CD4-positive, alpha-beta T cell (primary cell): ENCODE measurements at regions not wholly inside any gene's neighbourhood (a gene's known extent, or its start where the extent isn't known, plus 50 kb on each side); places are given as distances from the start of the nearest gene placed in this dataset.
"Not testable (repeated sequence)": the region's sequence is repeated elsewhere in the genome, so short reads cannot be mapped to it uniquely, and the experiment has no call there.

ENCODE experiments used
- ATAC-seq: fragments of 200-7000 bp; cut with Tn5 transposase; one replicate; pipeline ENCODE4 v1.10.0; 2022; ENCODE audit warnings: mild to moderate bottlenecking; ENCODE audit not compliant: poor library complexity
- CTCF ChIA-PET: fragments of 350-600 bp; sonication (Branson Sonifier 250); formaldehyde crosslinking; loops from one replicate; lab custom pipeline; 2021; ENCODE audit warnings: antibody characterized with exemption, inconsistent platforms; lab: Charles Lee
- POLR2A ChIA-PET: fragments of 350-600 bp; sonication (Branson Sonifier 250); formaldehyde crosslinking; loops from one replicate; lab custom pipeline; 2021; ENCODE audit warnings: antibody characterized with exemption, inconsistent platforms; lab: Charles Lee
- DNase-seq, 14 experiments: peaks; one replicate each; pipeline ENCODE4 v3.0.0-alpha.2; 2013 to 2020; ENCODE audit warnings: mixed read lengths in 2 of 14
- H3K27ac ChIP-seq, 2 donors: one replicate each; pipeline versions ENCODE4 v1.5.1 to v1.7.0; 2013; ENCODE audit warnings: low read length in 2 of 2, low read depth in 1 of 2, mild to moderate bottlenecking in 1 of 2
- H3K27me3 ChIP-seq, 2 experiments: 1 replicate in 1 of 2; 2 replicates in 1 of 2; pipeline versions ENCODE4 v1.6.1 to v1.7.0; 2013; ENCODE audit warnings: low read length in 2 of 2, control low read depth in 1 of 2, mild to moderate bottlenecking in 1 of 2, moderate library complexity in 1 of 2; ENCODE audit not compliant: insufficient read depth in 2 of 2, control insufficient read depth in 1 of 2
- H3K36me3 ChIP-seq: one replicate; pipeline ENCODE4 v1.6.1; 2013; ENCODE audit warnings: low read length, control low read depth; ENCODE audit not compliant: insufficient read depth
- H3K4me1 ChIP-seq: one replicate; pipeline ENCODE4 v1.6.1; 2013; ENCODE audit warnings: low read length, control low read depth; ENCODE audit not compliant: insufficient read depth
- H3K4me3 ChIP-seq: one replicate; pipeline ENCODE4 v1.5.1; 2013; ENCODE audit warnings: mild to moderate bottlenecking, low read length, moderate library complexity
- H3K9me3 ChIP-seq, 2 experiments: 1 replicate in 1 of 2; 2 replicates in 1 of 2; pipeline versions ENCODE4 v1.6.1 to v1.7.0; 2013; ENCODE audit warnings: low read length in 2 of 2, mild to moderate bottlenecking in 2 of 2, control low read depth in 1 of 2, moderate library complexity in 1 of 2; ENCODE audit not compliant: control insufficient read depth in 1 of 2, insufficient read depth in 1 of 2
- H3K27ac Mint-ChIP-seq: one replicate; pipeline ENCODE4 v1.8.0; 2020; ENCODE audit warnings: mixed read lengths
- H3K27me3 Mint-ChIP-seq: one replicate; pipeline ENCODE4 v1.8.0; 2021; ENCODE audit warnings: mixed read lengths
- H3K36me3 Mint-ChIP-seq: one replicate; pipeline ENCODE4 v1.8.0; 2021; ENCODE audit warnings: low read depth, mixed read lengths
- H3K4me1 Mint-ChIP-seq: one replicate; pipeline ENCODE4 v1.8.0; 2021; ENCODE audit warnings: low read depth, mixed read lengths
- H3K4me3 Mint-ChIP-seq: one replicate; pipeline ENCODE4 v1.8.0; 2020; ENCODE audit warnings: mild to moderate bottlenecking, mixed read lengths
- H3K9me3 Mint-ChIP-seq: one replicate; pipeline ENCODE4 v1.8.0; 2020; ENCODE audit warnings: mixed read lengths
- intact Hi-C, 2 experiments: fragments of 100-400 bp; cut with DNase I in 1 of 2; cut with micrococcal nuclease in 1 of 2; formaldehyde crosslinking; loops; one replicate each; pipeline versions ENCODE4 v1.15.1 to v1.9.0; 2023 to 2025; cut with DNase I, micrococcal nuclease
- TF ChIP-seq, protein P1 (sequence below): fragments of 200-600 bp; IDR thresholded peaks from one replicate; pipeline ENCODE4 v1.8.0; 2022; ENCODE audit warnings: antibody characterized with exemption, mild to moderate bottlenecking

DNA sequence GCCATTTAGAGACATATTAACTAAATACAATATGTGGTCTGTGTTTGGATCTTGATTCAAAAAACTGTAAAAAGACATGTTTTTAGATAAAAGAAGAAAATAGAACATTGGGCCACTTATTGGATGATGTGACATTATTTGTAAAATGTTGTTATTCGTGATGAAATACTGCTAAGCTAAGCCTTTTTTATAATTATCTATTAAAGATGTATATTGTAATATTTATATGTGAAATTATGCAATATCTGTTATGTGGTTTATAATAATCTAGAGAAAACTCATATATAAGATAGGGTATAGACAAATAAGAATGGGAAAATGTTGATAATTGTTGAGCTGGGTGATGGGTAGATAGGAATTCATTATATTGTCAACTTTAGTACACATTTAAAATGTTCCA lies 82.0 kb upstream of the RGS1 start:
- H3K27me3 Mint-ChIP-seq: no peaks in the 10 kb centered on the region
- intact Hi-C loops: no loop called here
- Histone ChIP-seq H3K9me3 (no peaks in the 10 kb centered on the region), H3K27me3 (no peaks in the 10 kb centered on the region), H3K36me3 (no peaks in the 10 kb centered on the region), H3K4me3 (no peak overlapping the region), H3K4me1 (no peaks in the 10 kb centered on the region), H3K27ac (no peak overlapping the region)
- POLR2A ChIA-PET: no interaction called here
- no peak overlapping the region for H3K27ac Mint-ChIP-seq
- DNase-seq (no peak), ATAC-seq (no peak)
- TF ChIP-seq, protein P1, sequence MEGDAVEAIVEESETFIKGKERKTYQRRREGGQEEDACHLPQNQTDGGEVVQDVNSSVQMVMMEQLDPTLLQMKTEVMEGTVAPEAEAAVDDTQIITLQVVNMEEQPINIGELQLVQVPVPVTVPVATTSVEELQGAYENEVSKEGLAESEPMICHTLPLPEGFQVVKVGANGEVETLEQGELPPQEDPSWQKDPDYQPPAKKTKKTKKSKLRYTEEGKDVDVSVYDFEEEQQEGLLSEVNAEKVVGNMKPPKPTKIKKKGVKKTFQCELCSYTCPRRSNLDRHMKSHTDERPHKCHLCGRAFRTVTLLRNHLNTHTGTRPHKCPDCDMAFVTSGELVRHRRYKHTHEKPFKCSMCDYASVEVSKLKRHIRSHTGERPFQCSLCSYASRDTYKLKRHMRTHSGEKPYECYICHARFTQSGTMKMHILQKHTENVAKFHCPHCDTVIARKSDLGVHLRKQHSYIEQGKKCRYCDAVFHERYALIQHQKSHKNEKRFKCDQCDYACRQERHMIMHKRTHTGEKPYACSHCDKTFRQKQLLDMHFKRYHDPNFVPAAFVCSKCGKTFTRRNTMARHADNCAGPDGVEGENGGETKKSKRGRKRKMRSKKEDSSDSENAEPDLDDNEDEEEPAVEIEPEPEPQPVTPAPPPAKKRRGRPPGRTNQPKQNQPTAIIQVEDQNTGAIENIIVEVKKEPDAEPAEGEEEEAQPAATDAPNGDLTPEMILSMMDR: no peak
- no peaks in the 10 kb centered on the region for H3K36me3 Mint-ChIP-seq
- H3K4me3 Mint-ChIP-seq: no peak overlapping the region
- CTCF ChIA-PET: interaction anchor here (1.6 kb wide), 1 partner anchor 16 kb away, joined by 3 read pairs; no protein-coding TSS in a partner anchor
- peaks cover 6% of the 10 kb centered on the region for H3K4me1 Mint-ChIP-seq
- no peaks in the 10 kb centered on the region for H3K9me3 Mint-ChIP-seq

DNA sequence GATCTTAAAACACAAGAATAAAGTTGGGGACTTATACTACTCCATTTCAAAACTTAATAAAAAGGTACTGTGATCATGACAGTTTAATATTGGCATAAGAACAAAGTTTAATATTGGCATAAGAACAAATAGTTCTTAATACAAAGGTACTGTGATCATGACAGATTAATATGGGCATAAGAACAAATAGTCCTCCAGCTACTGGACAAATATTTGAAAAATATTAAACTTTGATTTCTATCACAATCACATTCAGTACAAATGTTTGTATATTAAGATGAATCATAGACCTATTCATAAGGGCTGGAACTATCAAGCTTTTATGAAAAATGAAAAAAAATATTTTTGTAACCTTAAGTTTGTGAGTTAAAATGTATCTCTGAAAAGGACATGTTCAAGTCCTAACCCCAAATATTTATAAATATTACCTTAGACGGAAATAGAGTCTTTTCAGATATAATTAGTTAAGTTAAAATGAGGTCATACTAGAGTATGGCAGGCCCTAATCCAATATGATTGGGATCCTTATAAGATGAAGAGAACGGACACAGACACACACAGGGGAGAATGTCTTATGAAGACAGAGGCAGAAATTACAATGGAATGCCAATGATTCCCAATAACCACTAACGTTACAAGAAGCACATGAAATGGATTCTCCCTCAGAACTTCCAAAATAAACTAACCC lies 79.1 kb upstream of the RGS1 start:
- no peak for ATAC-seq
- intact Hi-C loops: no loop called here
- peaks cover 0 to 5% of the 10 kb centered on the region in 2 experiments for H3K9me3 ChIP-seq
- no peaks in the 10 kb centered on the region for H3K36me3 ChIP-seq
- no peaks in the 10 kb centered on the region for H3K36me3 Mint-ChIP-seq
- no peaks in the 10 kb centered on the region for H3K27me3 ChIP-seq
- ChIA-PET CTCF (no interaction called here), POLR2A (no interaction called here)
- H3K4me1 ChIP-seq: no peaks in the 10 kb centered on the region
- H3K27me3 Mint-ChIP-seq: no peaks in the 10 kb centered on the region
- no peak overlapping the region for H3K4me3 ChIP-seq
- no peak overlapping the region for H3K27ac Mint-ChIP-seq
- TF ChIP-seq, protein P1: no peak
- no peak overlapping the region for H3K4me3 Mint-ChIP-seq
- no peaks in the 10 kb centered on the region for H3K9me3 Mint-ChIP-seq
- DNase-seq: no peak
- H3K4me1 Mint-ChIP-seq: no peaks in the 10 kb centered on the region
- no peak overlapping the region for H3K27ac ChIP-seq

DNA sequence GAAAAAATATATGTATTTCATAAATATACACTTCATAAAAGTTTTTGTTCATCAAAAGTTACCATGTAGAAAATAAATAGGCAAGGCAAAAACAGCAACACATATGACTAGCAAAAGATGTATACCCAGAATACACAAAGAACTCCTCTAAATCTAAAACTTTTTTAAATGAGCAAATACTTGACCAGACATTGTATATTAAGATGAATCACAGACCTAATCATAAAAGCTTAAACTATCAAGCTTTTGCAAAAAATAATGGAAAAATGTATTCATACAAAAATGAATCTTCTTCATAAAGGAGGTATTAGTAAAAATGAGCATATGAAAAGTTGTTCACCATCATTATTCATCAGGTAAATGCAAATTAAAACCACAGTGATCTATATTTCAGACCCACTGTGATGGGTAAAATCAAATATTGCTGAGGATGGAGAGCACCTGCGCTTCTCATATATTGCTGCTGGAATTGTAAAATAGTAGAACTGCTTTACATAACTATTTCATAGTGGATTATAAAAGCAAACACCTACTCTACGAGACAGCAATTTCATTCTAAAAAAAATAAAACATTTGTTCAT lies 78.3 kb upstream of the RGS1 start:
- H3K27me3 ChIP-seq: no peaks in the 10 kb centered on the region
- peaks cover 0 to 5% of the 10 kb centered on the region in 2 experiments for H3K9me3 ChIP-seq
- DNase-seq (no peak), ATAC-seq (no peak)
- H3K4me3 ChIP-seq: no peak overlapping the region
- no peak overlapping the region for H3K27ac Mint-ChIP-seq
- no peaks in the 10 kb centered on the region for H3K36me3 ChIP-seq
- ChIA-PET POLR2A (no interaction called here), CTCF (no interaction called here)
- H3K4me1 ChIP-seq: no peaks in the 10 kb centered on the region
- no peaks in the 10 kb centered on the region for H3K36me3 Mint-ChIP-seq
- TF ChIP-seq, protein P1: no peak
- intact Hi-C loops: no loop called here
- H3K27ac ChIP-seq: no peak overlapping the region
- H3K27me3 Mint-ChIP-seq: no peaks in the 10 kb centered on the region
- H3K4me1 Mint-ChIP-seq: no peaks in the 10 kb centered on the region
- H3K4me3 Mint-ChIP-seq: no peak overlapping the region
- H3K9me3 Mint-ChIP-seq: no peaks in the 10 kb centered on the region

DNA sequence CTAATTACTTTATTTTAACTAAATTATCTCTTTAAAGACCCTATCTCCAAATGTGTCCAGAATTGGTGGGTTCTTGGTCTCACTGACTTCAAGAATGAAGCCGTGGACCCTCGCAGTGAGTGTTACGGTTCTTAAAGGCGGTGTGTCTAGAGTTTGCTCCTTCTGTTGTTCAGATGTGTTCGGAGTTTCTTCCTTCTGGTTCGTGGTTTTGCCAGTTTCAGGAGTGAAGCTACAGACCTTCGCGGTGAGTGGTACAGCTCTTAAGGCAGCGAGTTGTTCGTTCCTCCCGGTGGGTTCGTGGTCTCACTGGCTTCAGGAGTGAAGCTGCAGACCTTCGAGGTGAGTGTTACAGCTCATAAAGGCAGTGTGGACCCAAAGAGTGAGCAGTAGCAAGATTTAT lies 77.5 kb upstream of the RGS1 start:
- DNase-seq, H3K27me3 Mint-ChIP-seq, H3K9me3 ChIP-seq, H3K27me3 ChIP-seq, CTCF ChIA-PET, H3K36me3 Mint-ChIP-seq, H3K27ac ChIP-seq, H3K4me3 ChIP-seq, POLR2A ChIA-PET, H3K4me1 ChIP-seq, intact Hi-C loops, H3K36me3 ChIP-seq, H3K4me1 Mint-ChIP-seq, H3K4me3 Mint-ChIP-seq, H3K27ac Mint-ChIP-seq, H3K9me3 Mint-ChIP-seq, ATAC-seq: not testable (repeated sequence)

DNA sequence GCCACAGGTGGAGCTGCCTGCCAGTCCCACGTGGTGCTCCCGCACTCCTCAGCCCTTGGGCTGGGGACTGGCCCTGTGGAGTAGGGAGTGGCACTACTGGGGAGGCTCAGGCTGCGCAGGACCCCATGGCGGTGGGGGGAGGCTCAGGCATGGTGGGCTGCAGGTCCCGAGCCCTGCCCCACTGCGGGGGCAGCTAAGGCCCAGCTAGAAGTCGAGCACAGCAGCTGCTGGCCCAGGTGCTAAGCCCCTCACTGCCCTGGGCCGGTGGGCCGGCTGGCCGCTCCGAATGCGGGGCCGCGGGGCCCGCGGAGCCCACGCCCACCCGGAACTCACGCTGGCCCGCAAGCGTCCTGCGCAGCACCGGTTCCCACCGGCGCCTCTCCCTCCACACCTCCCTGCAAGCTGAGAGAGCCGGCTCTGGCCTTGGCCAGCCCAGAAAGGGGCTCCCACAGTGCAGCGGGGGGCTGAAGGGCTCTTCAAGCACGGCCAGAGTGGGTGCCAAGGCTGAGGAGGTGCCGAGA lies 76.5 kb upstream of the RGS1 start:
- H3K27me3 ChIP-seq, H3K27me3 Mint-ChIP-seq, H3K4me3 Mint-ChIP-seq, H3K36me3 ChIP-seq, H3K4me3 ChIP-seq, intact Hi-C loops, H3K4me1 Mint-ChIP-seq, H3K4me1 ChIP-seq, DNase-seq, H3K27ac Mint-ChIP-seq, H3K27ac ChIP-seq, CTCF ChIA-PET, H3K36me3 Mint-ChIP-seq, POLR2A ChIA-PET, H3K9me3 Mint-ChIP-seq, ATAC-seq, H3K9me3 ChIP-seq: not testable (repeated sequence)
